IPS-15b (cell line): ENCODE measurements at regions not wholly inside any gene's neighbourhood (a gene's known extent, or its start where the extent isn't known, plus 50 kb on each side); places are given as distances from the start of the nearest gene placed in this dataset.
"Not testable (repeated sequence)": the region's sequence is repeated elsewhere in the genome, so short reads cannot be mapped to it uniquely, and the experiment has no call there.

Experiments used
- H3K27me3 ChIP-seq: one replicate; pipeline ENCODE4 v1.6.1; 2013; ENCODE audit warnings: low read length; ENCODE audit not compliant: control insufficient read depth, insufficient read depth
- H3K36me3 ChIP-seq: one replicate; pipeline ENCODE4 v1.6.1; 2013; ENCODE audit warnings: low read length; ENCODE audit not compliant: control insufficient read depth, insufficient read depth
- H3K4me1 ChIP-seq: one replicate; pipeline ENCODE4 v1.6.1; 2013; ENCODE audit warnings: mild to moderate bottlenecking, low read length; ENCODE audit not compliant: control insufficient read depth, insufficient read depth
- H3K4me3 ChIP-seq: one replicate; pipeline ENCODE4 v1.5.1; 2013; ENCODE audit warnings: low read depth, low read length
- H3K9ac ChIP-seq: one replicate; pipeline ENCODE4 v1.6.1; 2013; ENCODE audit warnings: low read depth, mild to moderate bottlenecking, low read length
- H3K9me3 ChIP-seq: one replicate; pipeline ENCODE4 v1.6.1; 2013; ENCODE audit warnings: mild to moderate bottlenecking, low read length; ENCODE audit not compliant: control insufficient read depth, insufficient read depth

DNA sequence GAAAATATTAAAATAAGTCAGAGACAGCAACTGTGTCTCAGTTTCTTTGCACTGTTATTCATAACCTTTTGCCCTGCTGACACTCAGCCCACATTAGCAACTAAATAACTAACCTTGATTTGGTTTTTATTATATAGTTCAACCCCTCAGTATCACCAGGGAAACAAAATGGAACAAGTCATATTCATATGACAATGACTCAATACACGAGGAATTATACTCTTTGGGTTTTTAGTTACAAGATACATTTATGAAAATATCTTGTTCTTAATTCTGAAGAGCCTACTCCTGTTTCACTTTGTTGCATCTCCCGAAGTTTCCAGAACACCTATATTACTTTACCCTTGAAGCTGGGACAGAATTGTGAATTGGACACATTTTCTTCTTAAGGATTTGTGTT, 845.4 kb downstream of the EFNA5 start:
- Histone ChIP-seq H3K27me3 (no peaks in the 10 kb centered on the region), H3K9ac (no peak overlapping the region), H3K4me3 (no peak overlapping the region), H3K4me1 (no peaks in the 10 kb centered on the region), H3K9me3 (no peaks in the 10 kb centered on the region), H3K36me3 (no peaks in the 10 kb centered on the region)

DNA sequence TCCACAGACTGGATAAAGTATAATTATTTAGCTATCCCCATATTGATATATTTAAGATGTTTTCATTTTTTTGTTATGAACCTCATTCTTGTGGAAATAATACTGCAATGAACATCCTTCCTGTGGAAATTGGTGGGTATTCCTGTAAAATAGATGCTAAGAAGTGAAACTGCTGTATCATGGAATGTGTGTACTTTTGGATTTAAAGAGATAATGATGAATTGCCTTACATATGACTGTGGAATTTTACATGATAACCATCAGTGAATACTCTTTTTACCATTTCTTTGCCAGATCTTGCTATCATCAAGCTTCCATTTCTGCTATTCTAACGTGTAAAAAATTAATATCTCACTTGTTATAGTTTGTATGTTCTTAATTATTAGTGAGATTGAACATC, 847.9 kb downstream of the EFNA5 start:
- no peak overlapping the region for H3K9ac ChIP-seq
- H3K4me3 ChIP-seq = no peak overlapping the region
- H3K27me3 ChIP-seq = no peaks in the 10 kb centered on the region
- no peaks in the 10 kb centered on the region for H3K4me1 ChIP-seq
- no peaks in the 10 kb centered on the region for H3K9me3 ChIP-seq
- no peaks in the 10 kb centered on the region for H3K36me3 ChIP-seq

DNA sequence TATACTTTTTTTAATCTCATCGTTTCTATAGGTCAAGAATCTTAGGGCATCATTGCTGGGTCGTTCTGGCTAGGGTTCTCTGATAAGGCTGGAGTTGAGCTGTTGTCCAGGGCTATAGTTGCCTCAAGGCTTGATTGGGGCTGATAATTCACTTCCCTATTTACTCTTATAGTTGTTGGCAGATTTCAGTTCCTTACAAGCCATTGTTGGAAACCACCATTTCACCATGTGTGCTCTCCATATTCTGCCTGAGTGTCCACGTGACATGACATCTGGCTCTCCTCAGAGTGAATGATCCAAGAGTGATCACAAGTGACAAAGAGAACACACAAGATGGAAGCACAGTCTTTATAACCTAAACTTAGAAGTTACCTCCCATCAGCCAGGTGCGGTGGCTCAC, 852.2 kb downstream of the EFNA5 start:
- no peaks in the 10 kb centered on the region for H3K9me3 ChIP-seq
- H3K27me3 ChIP-seq = no peaks in the 10 kb centered on the region
- no peaks in the 10 kb centered on the region for H3K4me1 ChIP-seq
- no peaks in the 10 kb centered on the region for H3K36me3 ChIP-seq
- no peak overlapping the region for H3K4me3 ChIP-seq
- no peak overlapping the region for H3K9ac ChIP-seq

DNA sequence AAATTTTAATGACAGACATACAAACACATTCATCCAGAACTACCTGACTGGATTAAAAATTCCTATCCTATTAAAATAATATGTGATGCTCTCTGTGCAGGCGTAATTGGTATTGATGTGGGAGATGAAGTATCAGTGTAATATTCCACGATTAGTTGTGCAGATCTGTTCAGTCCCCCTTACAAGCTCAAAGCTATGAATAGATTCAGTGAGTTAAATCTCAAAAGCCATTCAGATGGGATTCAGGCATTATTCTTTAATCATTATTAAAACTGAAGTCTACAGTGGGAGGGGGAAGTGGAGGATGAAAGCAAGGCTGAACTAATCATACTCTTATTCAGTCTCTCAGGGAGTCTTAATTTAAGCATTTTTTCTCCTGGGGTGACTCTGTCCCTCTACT, 855.8 kb downstream of the EFNA5 start:
- H3K4me3 ChIP-seq = no peak overlapping the region
- H3K4me1 ChIP-seq = no peaks in the 10 kb centered on the region
- H3K36me3 ChIP-seq = no peaks in the 10 kb centered on the region
- no peak overlapping the region for H3K9ac ChIP-seq
- no peaks in the 10 kb centered on the region for H3K27me3 ChIP-seq
- no peaks in the 10 kb centered on the region for H3K9me3 ChIP-seq

DNA sequence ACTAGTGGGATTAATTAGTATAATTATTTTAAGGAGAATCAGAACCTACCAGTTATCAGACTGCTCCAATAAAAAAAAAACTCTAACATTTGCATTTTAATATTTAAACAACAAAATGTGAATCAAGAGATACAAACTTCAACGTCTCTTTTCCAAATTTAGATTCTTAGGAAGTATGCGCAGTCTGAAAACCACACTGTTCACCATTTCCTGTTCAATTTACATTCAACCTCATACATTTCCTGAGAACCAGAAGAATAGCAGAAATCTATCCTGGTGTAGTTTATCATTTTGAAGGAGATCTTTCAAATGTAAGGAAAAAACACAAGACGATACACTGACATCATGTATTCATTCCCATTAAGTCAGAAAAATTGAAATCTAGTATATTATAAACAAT, 869.2 kb downstream of the EFNA5 start:
- no peaks in the 10 kb centered on the region for H3K27me3 ChIP-seq
- H3K36me3 ChIP-seq = no peaks in the 10 kb centered on the region
- no peaks in the 10 kb centered on the region for H3K4me1 ChIP-seq
- H3K4me3 ChIP-seq = no peak overlapping the region
- no peak overlapping the region for H3K9ac ChIP-seq
- H3K9me3 ChIP-seq = no peaks in the 10 kb centered on the region

DNA sequence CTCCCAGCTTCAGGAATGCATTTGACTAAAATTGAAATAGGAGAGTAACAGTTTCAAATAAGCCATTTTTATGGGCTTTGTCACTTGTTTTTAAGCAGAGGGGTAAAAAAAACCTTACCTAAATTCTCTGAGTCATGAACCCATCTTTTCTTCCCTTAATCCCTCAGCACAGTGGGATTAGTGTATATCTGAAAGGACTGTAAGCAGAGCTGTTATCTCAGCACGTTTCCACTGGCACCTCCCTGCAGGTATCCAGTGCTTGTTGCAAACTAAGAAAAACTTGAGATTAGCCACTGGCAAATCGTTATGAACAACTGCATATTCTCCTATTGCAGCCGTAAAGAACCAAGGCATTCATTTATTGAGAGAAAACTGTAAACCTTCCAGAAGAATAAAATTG, 872.7 kb downstream of the EFNA5 start:
- Histone ChIP-seq H3K27me3 (no peaks in the 10 kb centered on the region), H3K9ac (no peak overlapping the region), H3K4me3 (no peak overlapping the region), H3K9me3 (no peaks in the 10 kb centered on the region), H3K4me1 (no peaks in the 10 kb centered on the region), H3K36me3 (no peaks in the 10 kb centered on the region)

DNA sequence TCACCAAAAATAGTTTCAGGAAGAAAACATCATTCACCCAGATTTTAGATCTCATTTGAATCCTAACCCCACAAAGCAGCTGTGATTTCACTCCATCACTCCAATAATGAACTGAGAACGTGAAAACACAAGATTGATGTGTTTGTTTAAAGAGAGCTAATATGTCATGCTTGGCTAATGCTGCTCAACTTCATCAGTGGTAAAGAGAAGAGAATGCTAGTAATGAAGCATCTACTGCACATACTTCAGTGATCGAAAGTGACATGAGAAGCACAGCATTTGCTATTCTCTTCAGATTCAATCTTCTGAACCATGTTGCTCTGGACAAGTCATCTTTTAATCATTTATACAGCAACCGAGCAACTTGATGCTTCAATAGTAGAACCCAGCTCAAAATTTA, 874.7 kb downstream of the EFNA5 start:
- Histone ChIP-seq H3K4me1 (no peaks in the 10 kb centered on the region), H3K36me3 (no peaks in the 10 kb centered on the region), H3K27me3 (no peaks in the 10 kb centered on the region), H3K9ac (no peak overlapping the region), H3K4me3 (no peak overlapping the region), H3K9me3 (no peaks in the 10 kb centered on the region)

DNA sequence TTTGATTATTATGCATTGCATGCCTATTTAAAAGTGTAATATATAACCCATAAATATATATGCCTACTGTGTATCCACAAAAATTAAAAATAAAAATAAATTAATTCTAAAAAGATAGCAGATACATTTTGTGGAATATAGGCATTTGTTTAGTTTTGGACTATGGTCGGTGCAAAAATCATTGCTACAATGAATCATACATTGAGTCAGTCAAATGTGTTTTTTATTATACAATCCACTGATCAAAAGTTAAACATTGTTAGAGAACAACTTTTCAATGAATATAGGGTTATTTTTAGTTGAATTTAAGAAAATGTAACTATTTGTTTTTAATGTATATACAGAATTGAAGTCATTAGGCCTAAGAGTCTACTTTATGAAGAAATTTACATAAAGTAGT, 885.9 kb downstream of the EFNA5 start:
- Histone ChIP-seq H3K9ac (no peak overlapping the region), H3K36me3 (no peaks in the 10 kb centered on the region), H3K4me3 (no peak overlapping the region), H3K9me3 (no peaks in the 10 kb centered on the region), H3K4me1 (peaks cover 3% of the 10 kb centered on the region), H3K27me3 (no peaks in the 10 kb centered on the region)

DNA sequence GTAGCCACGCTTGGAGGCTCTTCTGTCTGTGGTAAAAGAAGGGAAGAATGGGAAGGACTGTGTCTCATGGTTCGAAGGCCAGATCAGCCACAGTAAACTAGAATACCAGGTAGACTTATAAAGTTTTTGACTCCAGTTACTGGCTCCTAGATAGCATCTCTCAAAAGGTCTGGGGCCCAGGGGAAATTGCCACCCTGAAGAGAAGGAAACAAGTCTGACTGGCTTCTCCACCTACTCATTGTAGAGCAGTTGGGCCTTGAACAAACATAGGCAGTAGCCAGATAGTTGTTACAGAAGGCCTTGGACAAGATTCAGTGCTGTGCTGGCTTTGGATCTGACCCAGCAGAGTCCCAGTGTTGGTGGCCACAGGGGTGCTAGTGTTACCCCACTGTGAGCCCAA, 890.4 kb downstream of the EFNA5 start:
- Histone ChIP-seq H3K4me1 (no peaks in the 10 kb centered on the region), H3K4me3 (no peak overlapping the region), H3K36me3 (no peaks in the 10 kb centered on the region), H3K9me3 (no peaks in the 10 kb centered on the region), H3K9ac (no peak overlapping the region), H3K27me3 (no peaks in the 10 kb centered on the region)

DNA sequence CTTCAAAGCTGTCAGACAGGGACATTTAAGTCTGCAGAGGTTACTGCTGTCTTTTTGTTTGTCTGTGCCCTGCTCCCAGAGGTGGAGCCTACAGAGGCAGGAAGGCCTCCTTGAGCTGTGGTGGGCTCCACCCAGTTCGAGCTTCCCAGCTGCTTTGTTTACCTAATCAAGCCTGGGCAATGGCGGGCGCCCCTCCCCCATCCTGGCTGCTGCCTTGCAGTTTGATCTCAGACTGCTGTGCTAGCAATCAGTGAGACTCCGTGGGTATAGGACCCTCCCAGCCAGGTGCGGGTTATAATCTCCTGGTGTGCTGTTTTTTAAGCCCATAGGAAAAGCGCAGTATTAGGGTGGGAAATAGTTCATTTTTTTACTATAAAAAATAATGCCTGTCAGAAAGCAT, 894.2 kb downstream of the EFNA5 start:
- H3K9me3 ChIP-seq, H3K4me3 ChIP-seq, H3K9ac ChIP-seq, H3K4me1 ChIP-seq, H3K36me3 ChIP-seq, H3K27me3 ChIP-seq: not testable (repeated sequence)

DNA sequence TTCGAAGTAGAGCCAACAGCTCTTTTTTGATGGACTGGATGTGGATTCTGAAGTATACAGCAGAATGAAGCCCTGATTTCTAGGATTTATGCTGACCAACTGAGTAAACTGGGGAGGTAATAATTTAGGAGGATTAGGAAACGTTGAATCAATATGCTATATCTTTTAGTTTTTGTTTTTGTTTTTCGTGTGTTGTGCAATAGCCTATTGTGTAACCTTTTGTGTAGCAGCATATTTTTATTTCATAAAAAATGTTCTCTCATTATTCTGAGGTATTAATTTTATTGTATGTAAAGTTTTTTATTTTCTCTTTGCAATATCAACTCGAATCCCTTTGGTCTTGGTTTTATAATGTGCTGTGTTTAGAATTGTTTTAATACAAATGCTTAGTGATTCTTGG, 902.3 kb downstream of the EFNA5 start:
- no peaks in the 10 kb centered on the region for H3K27me3 ChIP-seq
- no peaks in the 10 kb centered on the region for H3K36me3 ChIP-seq
- H3K9me3 ChIP-seq = no peaks in the 10 kb centered on the region
- no peak overlapping the region for H3K4me3 ChIP-seq
- no peaks in the 10 kb centered on the region for H3K4me1 ChIP-seq
- no peak overlapping the region for H3K9ac ChIP-seq

DNA sequence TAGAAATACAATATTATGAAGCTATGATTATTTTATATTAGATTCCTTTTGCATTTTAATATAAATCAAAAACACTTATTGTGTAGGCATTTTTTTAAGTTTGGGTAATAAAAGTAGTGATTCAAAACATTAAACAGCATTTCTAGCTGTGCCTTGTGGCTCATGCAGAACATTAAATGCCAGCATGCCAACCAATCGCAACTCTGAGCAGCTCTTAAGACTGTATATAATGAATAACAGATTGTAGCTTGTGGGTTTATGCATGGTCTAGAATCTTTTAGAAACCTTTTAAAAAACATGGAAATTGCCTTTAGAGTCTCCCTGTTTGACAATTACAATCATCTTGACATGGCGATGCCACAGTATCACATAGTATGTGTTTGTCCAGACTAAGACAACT, 903.8 kb downstream of the EFNA5 start:
- H3K9me3 ChIP-seq = no peaks in the 10 kb centered on the region
- no peaks in the 10 kb centered on the region for H3K27me3 ChIP-seq
- no peak overlapping the region for H3K4me3 ChIP-seq
- H3K9ac ChIP-seq = no peak overlapping the region
- H3K36me3 ChIP-seq = no peaks in the 10 kb centered on the region
- H3K4me1 ChIP-seq = no peaks in the 10 kb centered on the region

DNA sequence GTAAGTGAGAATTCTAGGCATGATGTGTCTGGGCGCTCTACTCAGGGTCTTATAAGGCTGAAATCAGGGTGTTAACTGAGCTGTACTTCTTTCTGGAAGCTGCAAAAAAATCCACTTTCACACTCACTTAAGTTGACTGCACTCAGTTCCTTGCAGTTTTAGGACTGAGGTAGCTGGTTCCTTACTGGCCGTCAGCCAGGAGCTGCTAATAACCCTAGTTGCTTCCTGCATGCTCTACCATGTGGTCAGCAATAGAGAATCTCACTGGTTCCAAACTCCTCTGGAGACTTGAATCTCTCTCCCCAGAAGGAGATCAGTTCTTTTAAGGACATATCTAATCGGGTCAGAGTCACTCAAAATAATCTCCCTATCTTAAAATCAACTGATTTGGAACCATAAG, 911.2 kb downstream of the EFNA5 start:
- Histone ChIP-seq H3K4me1 (peaks cover 4% of the 10 kb centered on the region), H3K4me3 (no peak overlapping the region), H3K9ac (no peak overlapping the region), H3K36me3 (no peaks in the 10 kb centered on the region), H3K9me3 (no peaks in the 10 kb centered on the region), H3K27me3 (no peaks in the 10 kb centered on the region)
